ENCODE measurements at regions not wholly inside any gene's neighbourhood (a gene's known extent, or its start where the extent isn't known, plus 50 kb on each side); places are given as distances from the start of the nearest gene placed in this dataset.

- TF ChIP-seq, protein P1, sequence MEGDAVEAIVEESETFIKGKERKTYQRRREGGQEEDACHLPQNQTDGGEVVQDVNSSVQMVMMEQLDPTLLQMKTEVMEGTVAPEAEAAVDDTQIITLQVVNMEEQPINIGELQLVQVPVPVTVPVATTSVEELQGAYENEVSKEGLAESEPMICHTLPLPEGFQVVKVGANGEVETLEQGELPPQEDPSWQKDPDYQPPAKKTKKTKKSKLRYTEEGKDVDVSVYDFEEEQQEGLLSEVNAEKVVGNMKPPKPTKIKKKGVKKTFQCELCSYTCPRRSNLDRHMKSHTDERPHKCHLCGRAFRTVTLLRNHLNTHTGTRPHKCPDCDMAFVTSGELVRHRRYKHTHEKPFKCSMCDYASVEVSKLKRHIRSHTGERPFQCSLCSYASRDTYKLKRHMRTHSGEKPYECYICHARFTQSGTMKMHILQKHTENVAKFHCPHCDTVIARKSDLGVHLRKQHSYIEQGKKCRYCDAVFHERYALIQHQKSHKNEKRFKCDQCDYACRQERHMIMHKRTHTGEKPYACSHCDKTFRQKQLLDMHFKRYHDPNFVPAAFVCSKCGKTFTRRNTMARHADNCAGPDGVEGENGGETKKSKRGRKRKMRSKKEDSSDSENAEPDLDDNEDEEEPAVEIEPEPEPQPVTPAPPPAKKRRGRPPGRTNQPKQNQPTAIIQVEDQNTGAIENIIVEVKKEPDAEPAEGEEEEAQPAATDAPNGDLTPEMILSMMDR (conservative IDR thresholded peaks at IDR 0.05; ENCODE audit: low read depth, low read length) = no peak
- H3K79me2 ChIP-seq (ENCODE audit: insufficient read depth, low read depth) = no peaks in the 10 kb centered on the region
- H4K20me1 ChIP-seq (ENCODE audit: insufficient read depth) = no peaks in the 10 kb centered on the region
- no peak overlapping the region for H3K27ac ChIP-seq
- H2AFZ ChIP-seq (ENCODE audit: low read depth) = no peak overlapping the region
- no peaks in the 10 kb centered on the region for H3K27me3 ChIP-seq (ENCODE audit: insufficient read depth, low read depth)
- no peak overlapping the region for H3K9ac ChIP-seq
- no peaks in the 10 kb centered on the region for H3K4me1 ChIP-seq (ENCODE audit: low read depth, poor library complexity, severe bottlenecking)
- no peak overlapping the region for H3K4me2 ChIP-seq
- no peaks in the 10 kb centered on the region for H3K36me3 ChIP-seq (ENCODE audit: insufficient read depth)
- H3K4me3 ChIP-seq (IDR thresholded peaks at IDR 0.05; ENCODE audit: insufficient read depth, low read depth, low read length) = no peak overlapping the region
These were observed 182.8 kb upstream of the DGKB start for GRCh38 chr7:15085366-15085765.

DNA sequence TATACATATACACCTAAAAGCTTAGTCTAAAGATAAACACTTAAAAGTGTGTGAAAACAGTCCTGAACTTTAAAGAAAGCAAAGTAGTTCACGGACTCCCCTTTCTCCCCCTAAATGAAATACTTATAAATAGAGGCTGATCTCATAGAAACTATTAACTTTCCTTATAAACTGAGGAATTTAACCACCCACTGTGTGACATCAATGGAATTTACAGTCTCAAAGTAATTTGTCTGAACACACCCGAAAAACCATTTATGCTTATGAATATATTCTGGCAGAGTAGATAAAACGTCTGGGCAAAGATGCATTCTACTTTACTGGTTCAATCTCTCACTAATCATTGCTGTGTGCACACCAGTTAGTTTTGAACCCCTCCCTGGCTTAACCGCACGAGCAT is 181.8 kb upstream of the DGKB start:
- no peak overlapping the region for H2AFZ ChIP-seq (ENCODE audit: low read depth)
- TF ChIP-seq, protein P1 (conservative IDR thresholded peaks at IDR 0.05; ENCODE audit: low read depth, low read length) = no peak
- no peaks in the 10 kb centered on the region for H3K27me3 ChIP-seq (ENCODE audit: insufficient read depth, low read depth)
- H3K79me2 ChIP-seq (ENCODE audit: insufficient read depth, low read depth) = no peaks in the 10 kb centered on the region
- H3K4me2 ChIP-seq = no peak overlapping the region
- no peaks in the 10 kb centered on the region for H4K20me1 ChIP-seq (ENCODE audit: insufficient read depth)
- H3K27ac ChIP-seq = no peak overlapping the region
- H3K9ac ChIP-seq = no peak overlapping the region
- no peaks in the 10 kb centered on the region for H3K36me3 ChIP-seq (ENCODE audit: insufficient read depth)
- no peaks in the 10 kb centered on the region for H3K4me1 ChIP-seq (ENCODE audit: low read depth, poor library complexity, severe bottlenecking)
- H3K4me3 ChIP-seq (IDR thresholded peaks at IDR 0.05; ENCODE audit: insufficient read depth, low read depth, low read length) = no peak overlapping the region

GRCh38 chr7:15081891-15082290 is 179.3 kb upstream of the DGKB start:
- Histone ChIP-seq H3K4me1 (ENCODE audit: low read depth, poor library complexity, severe bottlenecking) (no peaks in the 10 kb centered on the region), H4K20me1 (ENCODE audit: insufficient read depth) (no peaks in the 10 kb centered on the region), H2AFZ (ENCODE audit: low read depth) (no peak overlapping the region), H3K4me3 (IDR thresholded peaks at IDR 0.05; ENCODE audit: insufficient read depth, low read depth, low read length) (no peak overlapping the region), H3K36me3 (ENCODE audit: insufficient read depth) (no peaks in the 10 kb centered on the region), H3K9ac (no peak overlapping the region), H3K4me2 (no peak overlapping the region), H3K27me3 (ENCODE audit: insufficient read depth, low read depth) (no peaks in the 10 kb centered on the region), H3K27ac (no peak overlapping the region), H3K79me2 (ENCODE audit: insufficient read depth, low read depth) (no peaks in the 10 kb centered on the region)
- TF ChIP-seq, protein P1 (conservative IDR thresholded peaks at IDR 0.05; ENCODE audit: low read depth, low read length) = no peak

DNA sequence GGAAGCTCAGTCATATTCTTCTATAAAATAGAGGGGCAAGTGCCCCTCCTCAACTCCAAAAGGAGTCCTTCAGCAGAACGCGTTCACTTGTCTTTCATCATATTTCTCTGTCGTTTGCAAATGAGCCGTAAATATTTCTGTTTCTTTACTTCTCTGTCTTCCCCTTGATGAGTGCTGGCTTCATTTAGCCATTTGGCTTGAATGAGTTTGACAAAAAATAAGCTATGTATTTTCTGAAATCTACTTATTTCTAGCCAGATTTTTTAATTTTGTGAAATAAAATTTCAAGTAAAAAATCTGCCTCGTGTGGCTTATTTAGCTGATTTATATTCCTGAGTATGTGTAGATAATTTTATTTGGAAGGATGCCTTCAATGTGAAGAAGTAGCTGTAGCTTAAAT is 170.8 kb upstream of the DGKB start:
- H3K9ac ChIP-seq = no peak overlapping the region
- H3K4me2 ChIP-seq = no peak overlapping the region
- no peaks in the 10 kb centered on the region for H3K79me2 ChIP-seq (ENCODE audit: insufficient read depth, low read depth)
- H3K4me3 ChIP-seq (IDR thresholded peaks at IDR 0.05; ENCODE audit: insufficient read depth, low read depth, low read length) = no peak overlapping the region
- H4K20me1 ChIP-seq (ENCODE audit: insufficient read depth) = no peaks in the 10 kb centered on the region
- no peaks in the 10 kb centered on the region for H3K36me3 ChIP-seq (ENCODE audit: insufficient read depth)
- no peak overlapping the region for H2AFZ ChIP-seq (ENCODE audit: low read depth)
- TF ChIP-seq, protein P1 (conservative IDR thresholded peaks at IDR 0.05; ENCODE audit: low read depth, low read length) = no peak
- H3K27me3 ChIP-seq (ENCODE audit: insufficient read depth, low read depth) = no peaks in the 10 kb centered on the region
- H3K4me1 ChIP-seq (ENCODE audit: low read depth, poor library complexity, severe bottlenecking) = no peaks in the 10 kb centered on the region
- H3K27ac ChIP-seq = no peak overlapping the region

All from KMS-11 (cell line).